Body of pancreas (tissue), 4 donors: ENCODE measurements at regions not wholly inside any gene's neighbourhood (a gene's known extent, or its start where the extent isn't known, plus 50 kb on each side); places are given as distances from the start of the nearest gene placed in this dataset.

ENCODE experiments used
- POLR2A ChIP-seq, 3 donors: fragments of 450-650 bp; IDR thresholded peaks; one replicate each; pipeline ENCODE4 v1.6.1; 2016; ENCODE audit warnings: antibody characterized with exemption in 3 of 3, mild to moderate bottlenecking in 2 of 3
- TF ChIP-seq, protein P1 (sequence below), 7 experiments: fragments of 450-650 bp in 4 of 7; fragments of 200-600 bp in 3 of 7; sonication (generic) in 3 of 7; IDR thresholded peaks; one replicate each; pipeline ENCODE4 v1.5.1; 2016 to 2019; ENCODE audit warnings: antibody characterized with exemption in 7 of 7

DNA sequence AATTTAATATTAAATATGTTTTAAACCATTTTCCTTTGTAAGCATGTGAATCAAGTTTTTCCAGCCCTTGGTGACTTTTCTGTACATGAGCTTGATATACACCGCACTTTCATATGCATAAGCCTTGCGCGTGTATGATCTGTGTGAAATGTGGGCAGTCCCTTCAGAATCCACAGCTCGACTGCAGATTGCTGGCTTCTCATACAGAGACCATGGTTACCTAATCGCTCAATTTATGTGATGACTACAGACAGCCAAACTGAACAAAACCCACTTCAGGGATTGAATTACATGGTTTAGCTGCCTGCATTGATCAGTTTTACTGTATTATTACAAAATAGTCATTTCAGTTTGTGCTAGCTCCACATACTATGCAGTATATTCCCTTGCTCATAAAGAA is 212.3 kb upstream of the NECTIN3 start:
- TF ChIP-seq, protein P1, sequence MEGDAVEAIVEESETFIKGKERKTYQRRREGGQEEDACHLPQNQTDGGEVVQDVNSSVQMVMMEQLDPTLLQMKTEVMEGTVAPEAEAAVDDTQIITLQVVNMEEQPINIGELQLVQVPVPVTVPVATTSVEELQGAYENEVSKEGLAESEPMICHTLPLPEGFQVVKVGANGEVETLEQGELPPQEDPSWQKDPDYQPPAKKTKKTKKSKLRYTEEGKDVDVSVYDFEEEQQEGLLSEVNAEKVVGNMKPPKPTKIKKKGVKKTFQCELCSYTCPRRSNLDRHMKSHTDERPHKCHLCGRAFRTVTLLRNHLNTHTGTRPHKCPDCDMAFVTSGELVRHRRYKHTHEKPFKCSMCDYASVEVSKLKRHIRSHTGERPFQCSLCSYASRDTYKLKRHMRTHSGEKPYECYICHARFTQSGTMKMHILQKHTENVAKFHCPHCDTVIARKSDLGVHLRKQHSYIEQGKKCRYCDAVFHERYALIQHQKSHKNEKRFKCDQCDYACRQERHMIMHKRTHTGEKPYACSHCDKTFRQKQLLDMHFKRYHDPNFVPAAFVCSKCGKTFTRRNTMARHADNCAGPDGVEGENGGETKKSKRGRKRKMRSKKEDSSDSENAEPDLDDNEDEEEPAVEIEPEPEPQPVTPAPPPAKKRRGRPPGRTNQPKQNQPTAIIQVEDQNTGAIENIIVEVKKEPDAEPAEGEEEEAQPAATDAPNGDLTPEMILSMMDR (IDR thresholded peaks at IDR 0.05): no peak
- TF ChIP-seq POLR2A (IDR thresholded peaks at IDR 0.05): no peak
